HEK293 (cell line): ENCODE measurements at regions not wholly inside any gene's neighbourhood (a gene's known extent, or its start where the extent isn't known, plus 50 kb on each side); places are given as distances from the start of the nearest gene placed in this dataset.
"Not testable (repeated sequence)": the region's sequence is repeated elsewhere in the genome, so short reads cannot be mapped to it uniquely, and the experiment has no call there.

ENCODE experiments used
- ZNF501 ChIP-seq: fragments of 450-650 bp; formaldehyde crosslinking; IDR thresholded peaks from 2 replicates; pipeline ENCODE4 v1.5.1; 2016; ENCODE audit warnings: missing biosample characterization, missing genetic modification characterization
- ZNF658 ChIP-seq: fragments of 450-650 bp; formaldehyde crosslinking; IDR thresholded peaks from 2 replicates; pipeline ENCODE4; 2016; ENCODE audit warnings: missing biosample characterization, missing genetic modification characterization
- TF ChIP-seq, protein P1 (sequence below): sonication (generic); formaldehyde crosslinking; IDR thresholded peaks from 2 replicates; pipeline ENCODE4 v1.8.1; 2022; ENCODE audit warnings: mild to moderate bottlenecking, moderate library complexity, missing genetic modification reagents
- TF ChIP-seq, protein P2 (sequence below): fragments of 450-650 bp; formaldehyde crosslinking; IDR thresholded peaks from 2 replicates; pipeline ENCODE4 v1.5.1; 2016; ENCODE audit warnings: missing biosample characterization, missing genetic modification characterization
- TF ChIP-seq, protein P3 (sequence below): fragments of 450-650 bp; formaldehyde crosslinking; IDR thresholded peaks from 2 replicates; pipeline ENCODE4 v1.5.1; 2016; ENCODE audit warnings: missing biosample characterization, missing genetic modification characterization, low read depth

DNA sequence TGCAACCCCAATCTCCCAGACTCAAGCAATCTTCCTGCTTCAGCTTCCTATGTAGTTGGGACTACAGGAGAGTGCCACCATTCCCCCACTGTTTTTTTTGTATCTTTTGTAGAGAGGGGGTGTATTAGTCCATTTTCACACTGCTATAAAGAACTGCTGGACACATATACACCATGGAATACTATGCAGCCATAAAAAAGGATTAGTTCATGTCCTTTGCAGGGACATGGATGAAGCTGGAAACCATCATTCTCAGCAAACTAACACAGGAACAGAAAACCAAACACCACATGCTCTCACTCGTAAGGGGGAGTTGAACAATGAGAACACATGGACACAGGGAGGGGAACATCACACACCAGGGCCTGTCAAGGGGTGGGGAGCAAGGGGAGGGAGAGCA lies 58.1 kb upstream of the HMGB1 start:
- TF ChIP-seq, protein P1, sequence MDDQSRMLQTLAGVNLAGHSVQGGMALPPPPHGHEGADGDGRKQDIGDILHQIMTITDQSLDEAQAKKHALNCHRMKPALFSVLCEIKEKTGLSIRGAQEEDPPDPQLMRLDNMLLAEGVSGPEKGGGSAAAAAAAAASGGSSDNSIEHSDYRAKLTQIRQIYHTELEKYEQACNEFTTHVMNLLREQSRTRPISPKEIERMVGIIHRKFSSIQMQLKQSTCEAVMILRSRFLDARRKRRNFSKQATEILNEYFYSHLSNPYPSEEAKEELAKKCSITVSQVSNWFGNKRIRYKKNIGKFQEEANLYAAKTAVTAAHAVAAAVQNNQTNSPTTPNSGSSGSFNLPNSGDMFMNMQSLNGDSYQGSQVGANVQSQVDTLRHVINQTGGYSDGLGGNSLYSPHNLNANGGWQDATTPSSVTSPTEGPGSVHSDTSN (CRISPR knock-in tag) = not testable (repeated sequence)
- not testable (repeated sequence) for TF ChIP-seq ZNF658, ZNF501 (tag by site-specific recombination)
- TF ChIP-seq, protein P2, sequence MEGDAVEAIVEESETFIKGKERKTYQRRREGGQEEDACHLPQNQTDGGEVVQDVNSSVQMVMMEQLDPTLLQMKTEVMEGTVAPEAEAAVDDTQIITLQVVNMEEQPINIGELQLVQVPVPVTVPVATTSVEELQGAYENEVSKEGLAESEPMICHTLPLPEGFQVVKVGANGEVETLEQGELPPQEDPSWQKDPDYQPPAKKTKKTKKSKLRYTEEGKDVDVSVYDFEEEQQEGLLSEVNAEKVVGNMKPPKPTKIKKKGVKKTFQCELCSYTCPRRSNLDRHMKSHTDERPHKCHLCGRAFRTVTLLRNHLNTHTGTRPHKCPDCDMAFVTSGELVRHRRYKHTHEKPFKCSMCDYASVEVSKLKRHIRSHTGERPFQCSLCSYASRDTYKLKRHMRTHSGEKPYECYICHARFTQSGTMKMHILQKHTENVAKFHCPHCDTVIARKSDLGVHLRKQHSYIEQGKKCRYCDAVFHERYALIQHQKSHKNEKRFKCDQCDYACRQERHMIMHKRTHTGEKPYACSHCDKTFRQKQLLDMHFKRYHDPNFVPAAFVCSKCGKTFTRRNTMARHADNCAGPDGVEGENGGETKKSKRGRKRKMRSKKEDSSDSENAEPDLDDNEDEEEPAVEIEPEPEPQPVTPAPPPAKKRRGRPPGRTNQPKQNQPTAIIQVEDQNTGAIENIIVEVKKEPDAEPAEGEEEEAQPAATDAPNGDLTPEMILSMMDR (tag by site-specific recombination) = not testable (repeated sequence)
- TF ChIP-seq, protein P3, sequence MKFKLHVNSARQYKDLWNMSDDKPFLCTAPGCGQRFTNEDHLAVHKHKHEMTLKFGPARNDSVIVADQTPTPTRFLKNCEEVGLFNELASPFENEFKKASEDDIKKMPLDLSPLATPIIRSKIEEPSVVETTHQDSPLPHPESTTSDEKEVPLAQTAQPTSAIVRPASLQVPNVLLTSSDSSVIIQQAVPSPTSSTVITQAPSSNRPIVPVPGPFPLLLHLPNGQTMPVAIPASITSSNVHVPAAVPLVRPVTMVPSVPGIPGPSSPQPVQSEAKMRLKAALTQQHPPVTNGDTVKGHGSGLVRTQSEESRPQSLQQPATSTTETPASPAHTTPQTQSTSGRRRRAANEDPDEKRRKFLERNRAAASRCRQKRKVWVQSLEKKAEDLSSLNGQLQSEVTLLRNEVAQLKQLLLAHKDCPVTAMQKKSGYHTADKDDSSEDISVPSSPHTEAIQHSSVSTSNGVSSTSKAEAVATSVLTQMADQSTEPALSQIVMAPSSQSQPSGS = not testable (repeated sequence)
